ENCODE measurements at regions not wholly inside any gene's neighbourhood (a gene's known extent, or its start where the extent isn't known, plus 50 kb on each side); places are given as distances from the start of the nearest gene placed in this dataset.

DNA sequence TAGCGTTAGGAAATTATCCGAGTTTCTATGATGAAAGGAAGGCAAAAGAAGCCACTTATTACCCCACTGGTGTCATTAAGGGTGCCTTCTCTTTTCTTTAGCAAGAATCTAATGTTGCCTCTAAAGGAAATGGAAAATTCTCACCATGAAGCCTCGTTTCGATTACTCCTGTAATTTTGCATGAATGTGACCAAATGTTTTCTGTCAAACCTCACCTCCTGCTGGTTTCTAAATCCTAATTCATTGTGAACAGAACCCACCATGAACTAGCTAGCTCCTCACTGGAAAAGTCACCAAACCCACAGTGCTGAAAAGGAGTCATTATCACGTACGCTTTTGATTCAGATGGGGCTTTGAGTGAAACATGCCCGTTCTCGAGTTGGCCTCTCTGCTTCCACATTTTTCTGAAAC, 119.9 kb downstream of the COPS8 start:
- Histone ChIP-seq H3K4me2 (no peak overlapping the region), H3F3A (replicated peaks; ENCODE audit: insufficient read depth) (peaks cover 38% of the 10 kb centered on the region), H3K27ac (ENCODE audit: low read depth in 2 of 2, low read length in 1 of 2) (no peak overlapping the region), H3K9me2 (no peaks in the 10 kb centered on the region), H4K20me1 (ENCODE audit: insufficient read depth) (no peaks in the 10 kb centered on the region), H3K4me1 (ENCODE audit: control insufficient read depth in 1 of 2, insufficient read depth in 2 of 2, low read depth in 1 of 2, low read length in 1 of 2) (peaks cover 26 to 44% of the 10 kb centered on the region in 2 experiments; a peak in 3 of 4 replicates), H3K4me3 (ENCODE audit: low read depth in 2 of 2, low read length in 1 of 2) (no peak overlapping the region), H3K27me3 (ENCODE audit: insufficient read depth) (no peaks in the 10 kb centered on the region), H3K9me3 (no peaks in the 10 kb centered on the region), H3K36me3 (replicated peaks in 1 of 2; ENCODE audit: control insufficient read depth in 1 of 2, insufficient read depth in 2 of 2, low read length in 1 of 2) (no peaks in the 10 kb centered on the region), H3K9ac (no peak overlapping the region), H3K79me2 (ENCODE audit: insufficient read depth) (no peaks in the 10 kb centered on the region), H2AFZ (ENCODE audit: low read depth) (no peak overlapping the region)
- CTCF ChIA-PET, result interaction anchor here (0.9 to 1.2 kb wide), 2 partner anchors 51 to 367 kb away, joined by 3 read pairs; no protein-coding TSS in a partner anchor
- no peak for DNase-seq
- TF ChIP-seq EZH2phosphoT487 (IDR thresholded peaks at IDR 0.05; ENCODE audit: borderline replicate concordance, low read depth) (no peak), RCOR1 (IDR thresholded peaks at IDR 0.05; ENCODE audit: low read length) (no peak), FOXM1 (IDR thresholded peaks at IDR 0.05; ENCODE audit: low read depth) (no peak), MAX (IDR thresholded peaks at IDR 0.05; ENCODE audit: low read depth) (no peak), RXRA (IDR thresholded peaks at IDR 0.05; ENCODE audit: borderline replicate concordance, low read depth) (no peak), CTCF (IDR thresholded peaks at IDR 0.05) (no peak), EP300 (IDR thresholded peaks at IDR 0.05; ENCODE audit: borderline replicate concordance in 1 of 2, low read depth in 1 of 2, low read length in 1 of 2) (no peak), YY1 (IDR thresholded peaks at IDR 0.05; ENCODE audit: low read depth) (no peak), GABPA (IDR thresholded peaks at IDR 0.05; ENCODE audit: low read depth) (no peak), SIN3A (IDR thresholded peaks at IDR 0.05; ENCODE audit: borderline replicate concordance, low read depth, low read length) (no peak)
- TF ChIP-seq, protein P1, sequence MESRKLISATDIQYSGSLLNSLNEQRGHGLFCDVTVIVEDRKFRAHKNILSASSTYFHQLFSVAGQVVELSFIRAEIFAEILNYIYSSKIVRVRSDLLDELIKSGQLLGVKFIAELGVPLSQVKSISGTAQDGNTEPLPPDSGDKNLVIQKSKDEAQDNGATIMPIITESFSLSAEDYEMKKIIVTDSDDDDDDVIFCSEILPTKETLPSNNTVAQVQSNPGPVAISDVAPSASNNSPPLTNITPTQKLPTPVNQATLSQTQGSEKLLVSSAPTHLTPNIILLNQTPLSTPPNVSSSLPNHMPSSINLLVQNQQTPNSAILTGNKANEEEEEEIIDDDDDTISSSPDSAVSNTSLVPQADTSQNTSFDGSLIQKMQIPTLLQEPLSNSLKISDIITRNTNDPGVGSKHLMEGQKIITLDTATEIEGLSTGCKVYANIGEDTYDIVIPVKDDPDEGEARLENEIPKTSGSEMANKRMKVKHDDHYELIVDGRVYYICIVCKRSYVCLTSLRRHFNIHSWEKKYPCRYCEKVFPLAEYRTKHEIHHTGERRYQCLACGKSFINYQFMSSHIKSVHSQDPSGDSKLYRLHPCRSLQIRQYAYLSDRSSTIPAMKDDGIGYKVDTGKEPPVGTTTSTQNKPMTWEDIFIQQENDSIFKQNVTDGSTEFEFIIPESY (IDR thresholded peaks at IDR 0.05; ENCODE audit: borderline replicate concordance, low read depth), result no peak
- TF ChIP-seq, protein P2, sequence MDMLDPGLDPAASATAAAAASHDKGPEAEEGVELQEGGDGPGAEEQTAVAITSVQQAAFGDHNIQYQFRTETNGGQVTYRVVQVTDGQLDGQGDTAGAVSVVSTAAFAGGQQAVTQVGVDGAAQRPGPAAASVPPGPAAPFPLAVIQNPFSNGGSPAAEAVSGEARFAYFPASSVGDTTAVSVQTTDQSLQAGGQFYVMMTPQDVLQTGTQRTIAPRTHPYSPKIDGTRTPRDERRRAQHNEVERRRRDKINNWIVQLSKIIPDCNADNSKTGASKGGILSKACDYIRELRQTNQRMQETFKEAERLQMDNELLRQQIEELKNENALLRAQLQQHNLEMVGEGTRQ (IDR thresholded peaks at IDR 0.05; ENCODE audit: borderline replicate concordance, low read depth, low read length), result no peak
- TF ChIP-seq, protein P3, sequence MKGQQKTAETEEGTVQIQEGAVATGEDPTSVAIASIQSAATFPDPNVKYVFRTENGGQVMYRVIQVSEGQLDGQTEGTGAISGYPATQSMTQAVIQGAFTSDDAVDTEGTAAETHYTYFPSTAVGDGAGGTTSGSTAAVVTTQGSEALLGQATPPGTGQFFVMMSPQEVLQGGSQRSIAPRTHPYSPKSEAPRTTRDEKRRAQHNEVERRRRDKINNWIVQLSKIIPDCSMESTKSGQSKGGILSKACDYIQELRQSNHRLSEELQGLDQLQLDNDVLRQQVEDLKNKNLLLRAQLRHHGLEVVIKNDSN (IDR thresholded peaks at IDR 0.05; ENCODE audit: borderline replicate concordance, low read depth), result no peak
- POLR2A ChIA-PET, result no interaction called here
- 95% methylated on average over 8 of the region's 8 CpGs for WGBS (ENCODE audit: low lambda C conversion rate)
